ENCODE measurements at regions not wholly inside any gene's neighbourhood (a gene's known extent, or its start where the extent isn't known, plus 50 kb on each side); places are given as distances from the start of the nearest gene placed in this dataset.

DNA sequence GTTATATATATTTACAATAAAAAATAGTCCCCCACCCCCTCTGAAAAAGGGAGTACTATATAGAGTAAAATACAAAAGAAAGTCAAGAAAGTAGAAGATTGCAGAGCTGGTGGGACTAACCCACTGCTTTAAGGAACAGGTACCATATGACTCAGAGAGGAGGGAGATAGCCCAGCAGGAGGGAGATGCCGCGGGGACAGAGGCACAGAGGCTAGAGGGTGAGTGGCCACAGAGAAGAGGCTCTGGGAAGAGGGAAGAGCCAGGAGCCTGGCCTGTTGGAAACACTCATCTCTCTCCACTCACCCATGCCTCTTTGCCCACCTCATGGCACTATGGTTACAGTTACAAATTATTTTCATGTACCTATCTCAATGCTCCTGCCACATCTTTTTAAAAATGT is 53.6 kb upstream of the LYVE1 start:
- TF ChIP-seq, protein P1, sequence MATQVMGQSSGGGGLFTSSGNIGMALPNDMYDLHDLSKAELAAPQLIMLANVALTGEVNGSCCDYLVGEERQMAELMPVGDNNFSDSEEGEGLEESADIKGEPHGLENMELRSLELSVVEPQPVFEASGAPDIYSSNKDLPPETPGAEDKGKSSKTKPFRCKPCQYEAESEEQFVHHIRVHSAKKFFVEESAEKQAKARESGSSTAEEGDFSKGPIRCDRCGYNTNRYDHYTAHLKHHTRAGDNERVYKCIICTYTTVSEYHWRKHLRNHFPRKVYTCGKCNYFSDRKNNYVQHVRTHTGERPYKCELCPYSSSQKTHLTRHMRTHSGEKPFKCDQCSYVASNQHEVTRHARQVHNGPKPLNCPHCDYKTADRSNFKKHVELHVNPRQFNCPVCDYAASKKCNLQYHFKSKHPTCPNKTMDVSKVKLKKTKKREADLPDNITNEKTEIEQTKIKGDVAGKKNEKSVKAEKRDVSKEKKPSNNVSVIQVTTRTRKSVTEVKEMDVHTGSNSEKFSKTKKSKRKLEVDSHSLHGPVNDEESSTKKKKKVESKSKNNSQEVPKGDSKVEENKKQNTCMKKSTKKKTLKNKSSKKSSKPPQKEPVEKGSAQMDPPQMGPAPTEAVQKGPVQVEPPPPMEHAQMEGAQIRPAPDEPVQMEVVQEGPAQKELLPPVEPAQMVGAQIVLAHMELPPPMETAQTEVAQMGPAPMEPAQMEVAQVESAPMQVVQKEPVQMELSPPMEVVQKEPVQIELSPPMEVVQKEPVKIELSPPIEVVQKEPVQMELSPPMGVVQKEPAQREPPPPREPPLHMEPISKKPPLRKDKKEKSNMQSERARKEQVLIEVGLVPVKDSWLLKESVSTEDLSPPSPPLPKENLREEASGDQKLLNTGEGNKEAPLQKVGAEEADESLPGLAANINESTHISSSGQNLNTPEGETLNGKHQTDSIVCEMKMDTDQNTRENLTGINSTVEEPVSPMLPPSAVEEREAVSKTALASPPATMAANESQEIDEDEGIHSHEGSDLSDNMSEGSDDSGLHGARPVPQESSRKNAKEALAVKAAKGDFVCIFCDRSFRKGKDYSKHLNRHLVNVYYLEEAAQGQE (IDR thresholded peaks at IDR 0.05; ENCODE audit: insufficient read depth in 1 of 2, low read depth in 2 of 2, low read length in 1 of 2), result no peak
- no peak for TF ChIP-seq CTCF (IDR thresholded peaks at IDR 0.05)
- TF ChIP-seq TCF7L2 (IDR thresholded peaks at IDR 0.05; ENCODE audit: low read depth, low read length), result no peak
- no peak for TF ChIP-seq POLR2AphosphoS5 (IDR thresholded peaks at IDR 0.05; ENCODE audit: low read depth, low read length)
- no peak for TF ChIP-seq SIN3A (IDR thresholded peaks at IDR 0.05; ENCODE audit: borderline replicate concordance, insufficient read depth, low read depth, low read length)

All from Panc1 (cell line).